ENCODE measurements at regions not wholly inside any gene's neighbourhood (a gene's known extent, or its start where the extent isn't known, plus 50 kb on each side); places are given as distances from the start of the nearest gene placed in this dataset.

- Histone ChIP-seq H3K36me3 (ENCODE audit: insufficient read depth, low read length) (no peaks in the 10 kb centered on the region), H3K4me3 (ENCODE audit: low read length) (no peak overlapping the region), H3K9me3 (ENCODE audit: low read length) (no peaks in the 10 kb centered on the region), H2AFZ (ENCODE audit: low read depth, low read length) (no peak overlapping the region), H3K4me1 (ENCODE audit: insufficient read depth, low read length) (peaks cover 7% of the 10 kb centered on the region), H3K27me3 (ENCODE audit: insufficient read depth, low read length) (no peaks in the 10 kb centered on the region)
These were observed 141.4 kb downstream of the LRRC70 start for GRCh38 chr5:62720031-62720441.

- Histone ChIP-seq H3K4me1 (ENCODE audit: insufficient read depth, low read length) (peaks cover 7% of the 10 kb centered on the region), H3K9me3 (ENCODE audit: low read length) (no peaks in the 10 kb centered on the region), H2AFZ (ENCODE audit: low read depth, low read length) (no peak overlapping the region), H3K27me3 (ENCODE audit: insufficient read depth, low read length) (no peaks in the 10 kb centered on the region), H3K4me3 (ENCODE audit: low read length) (no peak overlapping the region), H3K36me3 (ENCODE audit: insufficient read depth, low read length) (no peaks in the 10 kb centered on the region)
These were observed 140.6 kb downstream of the LRRC70 start for GRCh38 chr5:62719061-62719720.

- Histone ChIP-seq H3K36me3 (ENCODE audit: insufficient read depth, low read length) (no peaks in the 10 kb centered on the region), H3K9me3 (ENCODE audit: low read length) (no peaks in the 10 kb centered on the region), H3K27me3 (ENCODE audit: insufficient read depth, low read length) (no peaks in the 10 kb centered on the region), H2AFZ (ENCODE audit: low read depth, low read length) (no peak overlapping the region), H3K4me1 (ENCODE audit: insufficient read depth, low read length) (peaks cover 7% of the 10 kb centered on the region), H3K4me3 (ENCODE audit: low read length) (no peak overlapping the region)
These were observed 139.7 kb downstream of the LRRC70 start for GRCh38 chr5:62718324-62718723.

- no peaks in the 10 kb centered on the region for H3K36me3 ChIP-seq (ENCODE audit: insufficient read depth, low read length)
- H3K9me3 ChIP-seq (ENCODE audit: low read length), result no peaks in the 10 kb centered on the region
- H3K4me3 ChIP-seq (ENCODE audit: low read length), result no peak overlapping the region
- no peak overlapping the region for H2AFZ ChIP-seq (ENCODE audit: low read depth, low read length)
- no peaks in the 10 kb centered on the region for H3K27me3 ChIP-seq (ENCODE audit: insufficient read depth, low read length)
- H3K4me1 ChIP-seq (ENCODE audit: insufficient read depth, low read length), result peaks cover 7% of the 10 kb centered on the region
These were observed 138.8 kb downstream of the LRRC70 start for GRCh38 chr5:62717301-62717933.

- Histone ChIP-seq H3K27me3 (ENCODE audit: insufficient read depth, low read length) (no peaks in the 10 kb centered on the region), H2AFZ (ENCODE audit: low read depth, low read length) (no peak overlapping the region), H3K36me3 (ENCODE audit: insufficient read depth, low read length) (no peaks in the 10 kb centered on the region), H3K4me1 (ENCODE audit: insufficient read depth, low read length) (peaks cover 7% of the 10 kb centered on the region), H3K9me3 (ENCODE audit: low read length) (no peaks in the 10 kb centered on the region), H3K4me3 (ENCODE audit: low read length) (no peak overlapping the region)
These were observed 135.7 kb downstream of the LRRC70 start for GRCh38 chr5:62714296-62714695.

GRCh38 chr5:62708481-62709325 lies 130.1 kb downstream of the LRRC70 start:
- Histone ChIP-seq H3K4me3 (ENCODE audit: low read length) (no peak overlapping the region), H2AFZ (ENCODE audit: low read depth, low read length) (no peak overlapping the region), H3K27me3 (ENCODE audit: insufficient read depth, low read length) (no peaks in the 10 kb centered on the region), H3K4me1 (ENCODE audit: insufficient read depth, low read length) (no peaks in the 10 kb centered on the region), H3K9me3 (ENCODE audit: low read length) (no peaks in the 10 kb centered on the region), H3K36me3 (ENCODE audit: insufficient read depth, low read length) (no peaks in the 10 kb centered on the region)

GRCh38 chr5:62707563-62707962 lies 128.9 kb downstream of the LRRC70 start:
- Histone ChIP-seq H3K4me1 (ENCODE audit: insufficient read depth, low read length) (no peaks in the 10 kb centered on the region), H3K4me3 (ENCODE audit: low read length) (no peak overlapping the region), H3K9me3 (ENCODE audit: low read length) (no peaks in the 10 kb centered on the region), H3K27me3 (ENCODE audit: insufficient read depth, low read length) (no peaks in the 10 kb centered on the region), H2AFZ (ENCODE audit: low read depth, low read length) (no peak overlapping the region), H3K36me3 (ENCODE audit: insufficient read depth, low read length) (no peaks in the 10 kb centered on the region)

- Histone ChIP-seq H3K4me1 (ENCODE audit: insufficient read depth, low read length) (no peaks in the 10 kb centered on the region), H3K27me3 (ENCODE audit: insufficient read depth, low read length) (no peaks in the 10 kb centered on the region), H2AFZ (ENCODE audit: low read depth, low read length) (no peak overlapping the region), H3K4me3 (ENCODE audit: low read length) (no peak overlapping the region), H3K9me3 (ENCODE audit: low read length) (no peaks in the 10 kb centered on the region), H3K36me3 (ENCODE audit: insufficient read depth, low read length) (no peaks in the 10 kb centered on the region)
These were observed 128.5 kb downstream of the LRRC70 start for GRCh38 chr5:62707131-62707530.

GRCh38 chr5:62705022-62705421 lies 126.4 kb downstream of the LRRC70 start:
- Histone ChIP-seq H3K27me3 (ENCODE audit: insufficient read depth, low read length) (no peaks in the 10 kb centered on the region), H3K9me3 (ENCODE audit: low read length) (no peaks in the 10 kb centered on the region), H3K4me1 (ENCODE audit: insufficient read depth, low read length) (no peaks in the 10 kb centered on the region), H3K36me3 (ENCODE audit: insufficient read depth, low read length) (no peaks in the 10 kb centered on the region), H3K4me3 (ENCODE audit: low read length) (no peak overlapping the region), H2AFZ (ENCODE audit: low read depth, low read length) (no peak overlapping the region)

- H3K27me3 ChIP-seq (ENCODE audit: insufficient read depth, low read length), result no peaks in the 10 kb centered on the region
- H3K4me1 ChIP-seq (ENCODE audit: insufficient read depth, low read length), result no peaks in the 10 kb centered on the region
- H3K9me3 ChIP-seq (ENCODE audit: low read length), result no peaks in the 10 kb centered on the region
- H2AFZ ChIP-seq (ENCODE audit: low read depth, low read length), result no peak overlapping the region
- H3K4me3 ChIP-seq (ENCODE audit: low read length), result no peak overlapping the region
- H3K36me3 ChIP-seq (ENCODE audit: insufficient read depth, low read length), result no peaks in the 10 kb centered on the region
These were observed 123.5 kb downstream of the LRRC70 start for GRCh38 chr5:62702126-62702525.

GRCh38 chr5:62701036-62701435 lies 122.4 kb downstream of the LRRC70 start:
- Histone ChIP-seq H3K4me3 (ENCODE audit: low read length) (no peak overlapping the region), H3K4me1 (ENCODE audit: insufficient read depth, low read length) (no peaks in the 10 kb centered on the region), H3K36me3 (ENCODE audit: insufficient read depth, low read length) (no peaks in the 10 kb centered on the region), H3K27me3 (ENCODE audit: insufficient read depth, low read length) (no peaks in the 10 kb centered on the region), H3K9me3 (ENCODE audit: low read length) (no peaks in the 10 kb centered on the region), H2AFZ (ENCODE audit: low read depth, low read length) (no peak overlapping the region)

- Histone ChIP-seq H2AFZ (ENCODE audit: low read depth, low read length) (no peak overlapping the region), H3K36me3 (ENCODE audit: insufficient read depth, low read length) (no peaks in the 10 kb centered on the region), H3K4me1 (ENCODE audit: insufficient read depth, low read length) (no peaks in the 10 kb centered on the region), H3K27me3 (ENCODE audit: insufficient read depth, low read length) (no peaks in the 10 kb centered on the region), H3K9me3 (ENCODE audit: low read length) (no peaks in the 10 kb centered on the region), H3K4me3 (ENCODE audit: low read length) (no peak overlapping the region)
These were observed 120.1 kb downstream of the LRRC70 start for GRCh38 chr5:62698756-62699155.

GRCh38 chr5:62695274-62695673 lies 116.7 kb downstream of the LRRC70 start:
- Histone ChIP-seq H3K36me3 (ENCODE audit: insufficient read depth, low read length) (no peaks in the 10 kb centered on the region), H2AFZ (ENCODE audit: low read depth, low read length) (no peak overlapping the region), H3K4me1 (ENCODE audit: insufficient read depth, low read length) (no peaks in the 10 kb centered on the region), H3K4me3 (ENCODE audit: low read length) (no peak overlapping the region), H3K9me3 (ENCODE audit: low read length) (no peaks in the 10 kb centered on the region), H3K27me3 (ENCODE audit: insufficient read depth, low read length) (no peaks in the 10 kb centered on the region)

Measured in neuron (in vitro differentiated cells).